Endothelial cell of umbilical vein (primary cell): ENCODE measurements at regions not wholly inside any gene's neighbourhood (a gene's known extent, or its start where the extent isn't known, plus 50 kb on each side); places are given as distances from the start of the nearest gene placed in this dataset.

Experiments used
- BruUV-seq: library from RNA; stranded (reverse); fragments of 400-500 nt; replicated peaks from 2 replicates; lab custom pipeline; 2021; lab: Mats Ljungman, UMichigan
- CTCF ChIA-PET: fragments of 300-600, 350-600 bp; sonication (Branson Sonifier 250); formaldehyde crosslinking; loops from one replicate; lab custom pipeline; 2021; ENCODE audit warnings: antibody characterized with exemption, inconsistent platforms; lab: Charles Lee
- POLR2A ChIA-PET: fragments of 300-600, 350-600 bp; sonication (Branson Sonifier 250); formaldehyde crosslinking; loops from one replicate; lab custom pipeline; 2021; ENCODE audit warnings: antibody characterized with exemption, inconsistent platforms; lab: Charles Lee
- DNase-seq: peaks from one replicate; pipeline ENCODE4 v3.0.0-alpha.2; 2011; ENCODE audit warnings: low read depth, low spot score
- FAIRE-seq: peaks from 2 replicates; lab custom pipeline; 2011; peaks lifted over from hg19 to GRCh38; lab: Jason Lieb, UNC
- H2AFZ ChIP-seq: 2 replicates; pipeline ENCODE4 v1.6.0; 2012; ENCODE audit warnings: low read depth, low read length, control low read depth, inconsistent platforms
- H3K27ac ChIP-seq: 2 replicates; pipeline ENCODE4 v1.5.1; 2011; ENCODE audit warnings: low read depth, mild to moderate bottlenecking, control low read depth, low read length, moderate library complexity; ENCODE audit not compliant: insufficient read depth
- H3K27me3 ChIP-seq, 2 experiments: 2 replicates each; pipeline versions ENCODE4 v1.6.0 to v1.6.1; 2011; ENCODE audit warnings: low read length in 2 of 2, mixed read lengths in 1 of 2; ENCODE audit not compliant: control insufficient read depth in 2 of 2, insufficient read depth in 2 of 2
- H3K36me3 ChIP-seq, 2 experiments: 2 replicates in 1 of 2; 3 replicates in 1 of 2; pipeline ENCODE4 v1.5.1; 2011; ENCODE audit warnings: low read length in 2 of 2, mild to moderate bottlenecking in 1 of 2, moderate library complexity in 1 of 2; ENCODE audit not compliant: control insufficient read depth in 2 of 2, insufficient read depth in 2 of 2; ENCODE audit errors: extremely low read depth in 1 of 2
- H3K4me1 ChIP-seq: 3 replicates; pipeline ENCODE4 v1.5.1; 2011; ENCODE audit warnings: mild to moderate bottlenecking, low read length; ENCODE audit not compliant: control insufficient read depth, insufficient read depth; ENCODE audit errors: extremely low read depth
- H3K4me2 ChIP-seq: 2 replicates; pipeline ENCODE4 v1.6.1; 2011; ENCODE audit warnings: low read length, control low read depth, mixed read lengths; ENCODE audit not compliant: insufficient read depth
- H3K4me3 ChIP-seq, 3 experiments: fragments of 200-600 bp in 1 of 3; sonication (generic), shearing (Covaris generic) in 1 of 3; replicated peaks in 1 of 3; 2 replicates each; pipeline ENCODE4 v1.5.1; 2011 to 2016; ENCODE audit warnings: control low read depth in 3 of 3, low read length in 3 of 3, mild to moderate bottlenecking in 2 of 3, inconsistent platforms in 1 of 3, low read depth in 1 of 3, moderate library complexity in 1 of 3; ENCODE audit not compliant: insufficient read depth in 1 of 3
- H3K79me2 ChIP-seq: 2 replicates; pipeline ENCODE4 v1.6.0; 2012; ENCODE audit warnings: low read length, inconsistent platforms; ENCODE audit not compliant: control insufficient read depth, insufficient read depth
- H3K9ac ChIP-seq: replicated peaks from 2 replicates; pipeline ENCODE3; 2011; ENCODE audit warnings: low read length, control low read depth; ENCODE audit not compliant: insufficient read depth; ENCODE audit errors: extremely low read depth
- H3K9me1 ChIP-seq: replicated peaks from 3 replicates; pipeline ENCODE4 v1.6.0; 2011; ENCODE audit warnings: mild to moderate bottlenecking, low read length; ENCODE audit not compliant: control insufficient read depth, insufficient read depth; ENCODE audit errors: extremely low read depth
- H3K9me3 ChIP-seq: replicated peaks from 2 replicates; pipeline ENCODE4 v1.5.1; 2012; ENCODE audit warnings: low read length, inconsistent platforms; ENCODE audit not compliant: control insufficient read depth, insufficient read depth
- H4K20me1 ChIP-seq: replicated peaks from 2 replicates; pipeline ENCODE3; 2011; ENCODE audit warnings: mild to moderate bottlenecking, low read length; ENCODE audit not compliant: control insufficient read depth, insufficient read depth; ENCODE audit errors: extremely low read depth
- CTCF ChIP-seq, 2 donors: IDR thresholded peaks; 1 replicate in 1 of 2; 2 replicates in 1 of 2; pipeline ENCODE4 v1.5.1; 2011; ENCODE audit warnings: low read length in 2 of 2, mild to moderate bottlenecking in 2 of 2, moderate library complexity in 2 of 2, control low read depth in 1 of 2, inconsistent platforms in 1 of 2, low read depth in 1 of 2; ENCODE audit not compliant: insufficient read depth in 1 of 2; ENCODE audit errors: extremely low read depth in 1 of 2
- EZH2 ChIP-seq: IDR thresholded peaks from 2 replicates; pipeline ENCODE4 v1.6.1; 2012; ENCODE audit warnings: borderline replicate concordance, low read depth, mild to moderate bottlenecking, moderate library complexity, low read length, inconsistent platforms; ENCODE audit not compliant: severe bottlenecking
- FOS ChIP-seq: IDR thresholded peaks from 2 replicates; pipeline ENCODE4 v1.6.1; 2011; ENCODE audit warnings: mild to moderate bottlenecking, low read length, moderate library complexity, borderline replicate concordance; ENCODE audit not compliant: insufficient read depth
- GATA2 ChIP-seq: IDR thresholded peaks from 2 replicates; pipeline ENCODE4 v1.7.0; 2011; ENCODE audit warnings: low read depth, mild to moderate bottlenecking, moderate library complexity, mixed read lengths, low read length; ENCODE audit not compliant: insufficient read length, insufficient read depth
- JUN ChIP-seq: IDR thresholded peaks from 2 replicates; pipeline ENCODE4 v1.6.1; 2011; ENCODE audit warnings: borderline replicate concordance, low read depth; ENCODE audit not compliant: insufficient read length, insufficient read depth
- MAX ChIP-seq: IDR thresholded peaks from 2 replicates; pipeline ENCODE4 v1.6.1; 2011; ENCODE audit not compliant: insufficient read depth, insufficient read length
- MYC ChIP-seq: IDR thresholded peaks from one replicate; pipeline ENCODE4 v1.6.1; 2011; ENCODE audit warnings: mild to moderate bottlenecking, low read depth, low read length
- POLR2A ChIP-seq: IDR thresholded peaks from 2 replicates; pipeline ENCODE4 v1.6.1; 2012; ENCODE audit warnings: low read depth, mild to moderate bottlenecking, control low read depth, low read length
- POLR2AphosphoS5 ChIP-seq: IDR thresholded peaks from 2 replicates; pipeline ENCODE4 v1.6.1; 2012; ENCODE audit warnings: low read depth, mild to moderate bottlenecking, control low read depth, low read length, moderate library complexity; ENCODE audit not compliant: insufficient read depth
- dilution Hi-C: fragments of 300-500 bp; cut with MboI; formaldehyde crosslinking; loops from one replicate; pipeline ENCODE4 v1.15.0; 2019; ENCODE audit warnings: low sequenced_read_pairs; ENCODE audit not compliant: extremely low pct_ligation_motif_present
- intact Hi-C: fragments of 100-400 bp; cut with micrococcal nuclease; formaldehyde crosslinking; loops from one replicate; pipeline ENCODE4 v1.10.0; 2022

DNA sequence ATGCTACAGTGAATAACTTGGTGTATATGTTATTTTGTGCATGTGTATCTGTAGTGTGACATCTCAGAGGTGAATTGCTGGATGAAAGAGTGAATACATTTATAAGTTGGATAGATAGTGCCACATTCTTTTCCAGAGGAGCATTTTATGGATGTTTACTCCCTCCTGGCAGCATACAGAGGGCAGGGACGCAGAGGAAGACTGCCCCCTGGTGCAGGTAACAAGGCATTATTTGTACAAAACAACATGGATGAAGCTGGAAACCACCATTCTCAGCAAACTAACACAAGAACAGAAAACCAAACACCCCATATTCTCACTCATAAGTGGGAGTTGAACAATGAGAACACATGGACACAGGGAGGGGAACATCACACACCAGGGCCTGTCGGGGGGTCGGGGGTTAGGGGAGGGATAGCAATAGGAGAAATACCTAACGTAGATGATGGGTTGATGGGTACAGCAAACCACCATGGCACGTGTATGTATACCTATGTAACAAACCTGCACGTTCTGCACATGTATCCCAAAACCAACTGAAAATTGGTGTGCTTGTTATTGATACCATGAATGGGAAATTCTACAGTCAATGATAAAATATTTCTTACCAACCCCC lies 57.9 kb upstream of the CTXND1 start:
- no peak overlapping the region for H3K4me2 ChIP-seq
- FAIRE-seq (no peak), DNase-seq (peak; percentile 11)
- H2AFZ ChIP-seq = no peak overlapping the region
- intact Hi-C loops = loop anchor here (5.0 kb wide), 1 partner anchor 318 kb away; no protein-coding TSS in a partner anchor
- no peak overlapping the region for H3K27ac ChIP-seq
- no peaks in the 10 kb centered on the region for H3K9me3 ChIP-seq
- H4K20me1 ChIP-seq = no peaks in the 10 kb centered on the region
- ChIA-PET POLR2A (no interaction called here), CTCF (interaction anchor here (0.6 to 2.0 kb wide), 11 partner anchors 11 to 970 kb away, joined by 3 to 26 read pairs (median 4); no protein-coding TSS in a partner anchor)
- no peak overlapping the region for H3K9ac ChIP-seq
- no peaks in the 10 kb centered on the region for H3K79me2 ChIP-seq
- no peak overlapping the region for H3K4me3 ChIP-seq
- TF ChIP-seq CTCF (IDR thresholded peaks at IDR 0.05; ENCODE audit: extremely low read depth in 1 of 2, insufficient read depth in 1 of 2, low read depth in 1 of 2, low read length in 2 of 2) (peak; percentile 24 to 33), POLR2AphosphoS5 (no peak), MYC (no peak), GATA2 (no peak), POLR2A (no peak)
- dilution Hi-C loops = no loop called here
- H3K36me3 ChIP-seq = no peaks in the 10 kb centered on the region
- no peaks in the 10 kb centered on the region for H3K27me3 ChIP-seq
- BruUV-seq = no TSS peak
- H3K9me1 ChIP-seq = no peaks in the 10 kb centered on the region
- H3K4me1 ChIP-seq = no peaks in the 10 kb centered on the region

GRCh38 chr15:80310776-80311175 lies 58.8 kb upstream of the CTXND1 start:
- Histone ChIP-seq H3K36me3 (no peaks in the 10 kb centered on the region), H3K9me1 (no peaks in the 10 kb centered on the region), H2AFZ (no peak overlapping the region), H3K9me3 (no peaks in the 10 kb centered on the region), H3K27ac (no peak overlapping the region), H3K27me3 (no peaks in the 10 kb centered on the region), H3K79me2 (no peaks in the 10 kb centered on the region), H3K9ac (no peak overlapping the region), H3K4me3 (no peak overlapping the region), H3K4me2 (no peak overlapping the region), H4K20me1 (no peaks in the 10 kb centered on the region), H3K4me1 (no peaks in the 10 kb centered on the region)
- no TSS peak for BruUV-seq
- CTCF ChIA-PET = no interaction called here
- DNase-seq = no peak
- dilution Hi-C loops = no loop called here
- TF ChIP-seq GATA2 (no peak), FOS (no peak), POLR2A (no peak), POLR2AphosphoS5 (no peak), MAX (no peak), JUN (no peak), EZH2 (no peak), CTCF (IDR thresholded peaks at IDR 0.05; ENCODE audit: extremely low read depth in 1 of 2, insufficient read depth in 1 of 2, low read depth in 1 of 2, low read length in 2 of 2) (no peak), MYC (no peak)
- POLR2A ChIA-PET = no interaction called here
- no peak for FAIRE-seq
- intact Hi-C loops = no loop called here
